ENCODE measurements at regions not wholly inside any gene's neighbourhood (a gene's known extent, or its start where the extent isn't known, plus 50 kb on each side); places are given as distances from the start of the nearest gene placed in this dataset.

DNA sequence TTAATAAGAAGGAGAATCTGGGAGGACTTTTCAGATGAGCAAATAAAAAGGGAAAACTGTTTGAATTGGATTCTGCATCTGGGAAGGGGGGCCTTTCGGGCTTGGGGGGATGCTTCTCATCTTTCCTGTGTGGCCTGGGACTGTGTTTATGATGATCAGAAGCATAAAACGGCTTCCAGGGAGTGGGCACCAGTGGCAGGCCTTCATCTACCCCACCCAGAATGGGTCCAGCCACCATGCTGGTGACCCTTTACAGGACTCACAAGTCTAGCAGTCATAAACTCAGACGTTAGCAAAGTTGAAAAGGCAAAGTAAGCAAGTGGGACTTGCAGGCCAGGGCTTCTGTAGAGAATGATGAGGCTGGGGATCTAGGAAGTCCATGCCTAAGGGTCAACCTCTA lies 198.3 kb upstream of the ZMIZ1 start:
- TF ChIP-seq POLR2AphosphoS5 (IDR thresholded peaks at IDR 0.05; ENCODE audit: low read depth, low read length): no peak
- no peak for TF ChIP-seq CTCF (IDR thresholded peaks at IDR 0.05)
- TF ChIP-seq, protein P1, sequence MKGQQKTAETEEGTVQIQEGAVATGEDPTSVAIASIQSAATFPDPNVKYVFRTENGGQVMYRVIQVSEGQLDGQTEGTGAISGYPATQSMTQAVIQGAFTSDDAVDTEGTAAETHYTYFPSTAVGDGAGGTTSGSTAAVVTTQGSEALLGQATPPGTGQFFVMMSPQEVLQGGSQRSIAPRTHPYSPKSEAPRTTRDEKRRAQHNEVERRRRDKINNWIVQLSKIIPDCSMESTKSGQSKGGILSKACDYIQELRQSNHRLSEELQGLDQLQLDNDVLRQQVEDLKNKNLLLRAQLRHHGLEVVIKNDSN (IDR thresholded peaks at IDR 0.05; ENCODE audit: borderline replicate concordance, low read depth): no peak
- no peak for TF ChIP-seq GATA2 (CRISPR knock-in tag; IDR thresholded peaks at IDR 0.05)
- TF ChIP-seq REST (IDR thresholded peaks at IDR 0.05; ENCODE audit: low read depth, low read length): no peak
- TF ChIP-seq RFX5 (IDR thresholded peaks at IDR 0.05; ENCODE audit: low read length): no peak
- TF ChIP-seq TAF1 (IDR thresholded peaks at IDR 0.05; ENCODE audit: borderline replicate concordance, low read depth, low read length): no peak
